GM10266 (cell line): ENCODE measurements at regions not wholly inside any gene's neighbourhood (a gene's known extent, or its start where the extent isn't known, plus 50 kb on each side); places are given as distances from the start of the nearest gene placed in this dataset.

Experiments
- DNase-seq: peaks from one replicate; pipeline ENCODE4 v3.0.0; 2012; ENCODE audit errors: extremely low spot score
- TF ChIP-seq, protein P1 (sequence below): IDR thresholded peaks from 2 replicates; pipeline ENCODE4 v1.5.1; 2012; ENCODE audit warnings: mild to moderate bottlenecking, low read depth; ENCODE audit not compliant: control insufficient read depth, insufficient read depth; ENCODE audit errors: missing control alignments

- no peak for DNase-seq
- TF ChIP-seq, protein P1, sequence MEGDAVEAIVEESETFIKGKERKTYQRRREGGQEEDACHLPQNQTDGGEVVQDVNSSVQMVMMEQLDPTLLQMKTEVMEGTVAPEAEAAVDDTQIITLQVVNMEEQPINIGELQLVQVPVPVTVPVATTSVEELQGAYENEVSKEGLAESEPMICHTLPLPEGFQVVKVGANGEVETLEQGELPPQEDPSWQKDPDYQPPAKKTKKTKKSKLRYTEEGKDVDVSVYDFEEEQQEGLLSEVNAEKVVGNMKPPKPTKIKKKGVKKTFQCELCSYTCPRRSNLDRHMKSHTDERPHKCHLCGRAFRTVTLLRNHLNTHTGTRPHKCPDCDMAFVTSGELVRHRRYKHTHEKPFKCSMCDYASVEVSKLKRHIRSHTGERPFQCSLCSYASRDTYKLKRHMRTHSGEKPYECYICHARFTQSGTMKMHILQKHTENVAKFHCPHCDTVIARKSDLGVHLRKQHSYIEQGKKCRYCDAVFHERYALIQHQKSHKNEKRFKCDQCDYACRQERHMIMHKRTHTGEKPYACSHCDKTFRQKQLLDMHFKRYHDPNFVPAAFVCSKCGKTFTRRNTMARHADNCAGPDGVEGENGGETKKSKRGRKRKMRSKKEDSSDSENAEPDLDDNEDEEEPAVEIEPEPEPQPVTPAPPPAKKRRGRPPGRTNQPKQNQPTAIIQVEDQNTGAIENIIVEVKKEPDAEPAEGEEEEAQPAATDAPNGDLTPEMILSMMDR, result no peak
Measured at GRCh38 chr4:130163701-130164100, 1067.7 kb downstream of the C4orf33 start.

GRCh38 chr4:130165381-130165780 lies 1069.4 kb downstream of the C4orf33 start:
- DNase-seq, result no peak
- TF ChIP-seq, protein P1, result no peak

DNA sequence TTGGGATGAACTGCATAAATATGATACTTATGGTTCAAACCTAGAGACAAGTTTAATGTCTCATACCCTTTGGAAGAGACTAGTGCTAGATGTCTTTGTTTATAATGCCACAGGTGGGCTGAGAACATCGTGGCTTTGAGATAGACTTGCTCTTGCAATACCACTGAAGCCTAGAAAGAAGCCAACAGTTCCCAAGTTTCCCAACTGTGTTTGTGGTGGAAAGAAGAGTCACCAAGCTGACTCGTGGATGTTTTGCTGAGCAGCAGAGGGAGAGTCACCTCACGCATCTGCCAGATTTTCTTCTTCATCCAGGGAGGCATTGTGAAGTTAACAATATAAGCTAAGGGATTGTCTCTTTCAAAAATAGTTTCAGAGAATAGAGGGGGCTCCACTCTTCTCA lies 1076.2 kb downstream of the C4orf33 start:
- TF ChIP-seq, protein P1, result no peak

DNA sequence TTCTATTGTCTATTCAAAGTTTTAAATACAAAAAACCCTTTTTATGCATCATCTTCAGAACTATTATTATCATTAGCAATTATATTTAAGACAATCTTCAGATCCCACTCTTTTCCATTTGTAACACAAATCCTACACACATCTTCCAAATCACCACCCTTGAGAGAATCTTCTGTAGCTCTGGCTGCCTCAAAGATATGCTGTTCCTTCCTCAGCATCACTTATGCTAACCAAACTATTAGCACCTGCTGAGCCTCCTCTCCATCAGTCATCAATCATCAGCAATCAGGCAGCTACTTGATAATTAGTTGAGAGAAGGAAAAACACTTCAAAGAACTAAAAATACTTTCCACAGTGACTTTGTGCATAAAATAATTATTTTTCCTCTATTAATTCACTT lies 1082.2 kb downstream of the C4orf33 start:
- no peak for DNase-seq
- TF ChIP-seq, protein P1, result no peak

More for the DNA sequence above, 1076.2 kb downstream of the C4orf33 start:
- no peak for DNase-seq

GRCh38 chr4:130183096-130183495 lies 1087.1 kb downstream of the C4orf33 start:
- DNase-seq, result no peak
- TF ChIP-seq, protein P1, result no peak

- DNase-seq, result no peak
- TF ChIP-seq, protein P1, result no peak
Measured at GRCh38 chr4:130183766-130184165, 1087.8 kb downstream of the C4orf33 start.

GRCh38 chr4:130185123-130185522 lies 1089.2 kb downstream of the C4orf33 start:
- TF ChIP-seq, protein P1, result no peak
- no peak for DNase-seq
